ENCODE measurements at regions not wholly inside any gene's neighbourhood (a gene's known extent, or its start where the extent isn't known, plus 50 kb on each side); places are given as distances from the start of the nearest gene placed in this dataset.

DNA sequence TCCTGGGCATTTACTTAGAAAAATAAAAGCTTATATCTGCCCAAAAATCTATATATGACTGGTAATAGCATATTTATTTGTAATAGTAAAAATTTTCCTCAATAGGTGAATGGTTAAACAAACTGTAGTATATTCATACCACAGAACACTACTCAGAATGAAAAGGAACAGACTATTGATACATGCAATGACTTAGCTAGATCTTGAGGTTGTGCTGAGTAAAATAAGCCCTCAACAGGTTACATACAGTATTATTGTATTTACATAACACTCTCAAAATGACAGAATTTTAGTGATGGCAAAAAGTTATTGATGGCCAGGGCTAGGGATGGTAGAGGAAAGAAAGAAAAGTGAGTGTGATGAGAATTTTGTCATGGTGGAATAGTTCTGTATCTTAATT, 178.4 kb downstream of the BMP4 start:
- Mint-ChIP-seq H3K4me3 (no peak overlapping the region), H3K36me3 (no peaks in the 10 kb centered on the region), H3K9me3 (peaks cover 0 to 6% (median 2%) of the 10 kb centered on the region in 7 donors), H3K27ac (no peak overlapping the region), H3K4me1 (no peaks in the 10 kb centered on the region), H3K27me3 (ENCODE audit: low read depth in 3 of 3) (peaks cover 0 to 2% (median 0%) of the 10 kb centered on the region in 3 donors)
- Histone ChIP-seq H3K79me2 (ENCODE audit: insufficient read depth, low read length) (no peaks in the 10 kb centered on the region), H3K4me2 (replicated peaks; ENCODE audit: extremely low read depth, low read length, poor library complexity, severe bottlenecking) (no peak overlapping the region), H3K27me3 (ENCODE audit: control insufficient read depth in 2 of 2, insufficient read depth in 2 of 2, low read length in 2 of 2) (no peaks in the 10 kb centered on the region), H3K36me3 (replicated peaks in 1 of 2; ENCODE audit: control insufficient read depth in 1 of 2, insufficient read depth in 2 of 2, low read length in 2 of 2) (no peaks in the 10 kb centered on the region), H3K27ac (ENCODE audit: low read depth in 1 of 2, low read length in 2 of 2) (no peak overlapping the region), H3K4me3 (replicated peaks in 1 of 3; ENCODE audit: low read depth in 2 of 3, low read length in 3 of 3) (no peak overlapping the region), H2AFZ (ENCODE audit: insufficient read depth, low read depth, low read length, poor library complexity, severe bottlenecking) (no peak overlapping the region), H3K4me1 (ENCODE audit: control insufficient read depth in 1 of 2, insufficient read depth in 2 of 2, low read length in 2 of 2) (no peaks in the 10 kb centered on the region), H4K20me1 (ENCODE audit: insufficient read depth, low read length) (no peaks in the 10 kb centered on the region), H3K9me3 (replicated peaks in 1 of 2; ENCODE audit: control insufficient read depth in 1 of 2, insufficient read depth in 1 of 2, low read length in 2 of 2) (peaks cover 0 to 6% of the 10 kb centered on the region in 2 donors), H3K9ac (ENCODE audit: insufficient read depth, low read length, poor library complexity, severe bottlenecking) (no peak overlapping the region)
- TF ChIP-seq, protein P1, sequence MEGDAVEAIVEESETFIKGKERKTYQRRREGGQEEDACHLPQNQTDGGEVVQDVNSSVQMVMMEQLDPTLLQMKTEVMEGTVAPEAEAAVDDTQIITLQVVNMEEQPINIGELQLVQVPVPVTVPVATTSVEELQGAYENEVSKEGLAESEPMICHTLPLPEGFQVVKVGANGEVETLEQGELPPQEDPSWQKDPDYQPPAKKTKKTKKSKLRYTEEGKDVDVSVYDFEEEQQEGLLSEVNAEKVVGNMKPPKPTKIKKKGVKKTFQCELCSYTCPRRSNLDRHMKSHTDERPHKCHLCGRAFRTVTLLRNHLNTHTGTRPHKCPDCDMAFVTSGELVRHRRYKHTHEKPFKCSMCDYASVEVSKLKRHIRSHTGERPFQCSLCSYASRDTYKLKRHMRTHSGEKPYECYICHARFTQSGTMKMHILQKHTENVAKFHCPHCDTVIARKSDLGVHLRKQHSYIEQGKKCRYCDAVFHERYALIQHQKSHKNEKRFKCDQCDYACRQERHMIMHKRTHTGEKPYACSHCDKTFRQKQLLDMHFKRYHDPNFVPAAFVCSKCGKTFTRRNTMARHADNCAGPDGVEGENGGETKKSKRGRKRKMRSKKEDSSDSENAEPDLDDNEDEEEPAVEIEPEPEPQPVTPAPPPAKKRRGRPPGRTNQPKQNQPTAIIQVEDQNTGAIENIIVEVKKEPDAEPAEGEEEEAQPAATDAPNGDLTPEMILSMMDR (IDR thresholded peaks at IDR 0.05): no peak
- intact Hi-C loops (cut with micrococcal nuclease): no loop called here
- DNase-seq: no peak

DNA sequence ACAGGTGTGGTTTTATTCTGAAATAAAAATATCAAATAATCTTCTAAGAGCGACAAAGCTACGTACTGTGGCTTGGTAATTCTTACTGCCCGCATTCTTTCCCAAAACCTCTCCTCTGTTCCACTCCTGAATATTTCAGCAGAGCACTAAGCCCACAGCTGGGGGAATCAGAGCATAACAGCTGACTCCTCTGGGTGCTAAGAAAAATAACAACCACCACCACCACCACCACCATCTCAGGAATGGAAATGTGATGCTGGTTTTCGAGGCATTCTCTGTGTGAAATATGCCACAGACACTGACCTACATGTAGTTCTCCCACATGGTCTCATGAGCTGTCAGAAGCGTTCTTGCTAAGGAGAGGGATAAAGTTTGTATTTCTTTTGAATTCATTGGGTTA, 183.7 kb downstream of the BMP4 start:
- Histone ChIP-seq H3K4me1 (ENCODE audit: control insufficient read depth in 1 of 2, insufficient read depth in 2 of 2, low read length in 2 of 2) (no peaks in the 10 kb centered on the region), H2AFZ (ENCODE audit: insufficient read depth, low read depth, low read length, poor library complexity, severe bottlenecking) (no peak overlapping the region), H3K79me2 (ENCODE audit: insufficient read depth, low read length) (no peaks in the 10 kb centered on the region), H3K4me3 (replicated peaks in 1 of 3; ENCODE audit: low read depth in 2 of 3, low read length in 3 of 3) (no peak overlapping the region), H3K9ac (ENCODE audit: insufficient read depth, low read length, poor library complexity, severe bottlenecking) (no peak overlapping the region), H3K36me3 (replicated peaks in 1 of 2; ENCODE audit: control insufficient read depth in 1 of 2, insufficient read depth in 2 of 2, low read length in 2 of 2) (no peaks in the 10 kb centered on the region), H3K27ac (ENCODE audit: low read depth in 1 of 2, low read length in 2 of 2) (no peak overlapping the region), H3K9me3 (replicated peaks in 1 of 2; ENCODE audit: control insufficient read depth in 1 of 2, insufficient read depth in 1 of 2, low read length in 2 of 2) (no peaks in the 10 kb centered on the region), H3K4me2 (replicated peaks; ENCODE audit: extremely low read depth, low read length, poor library complexity, severe bottlenecking) (no peak overlapping the region), H4K20me1 (ENCODE audit: insufficient read depth, low read length) (no peaks in the 10 kb centered on the region), H3K27me3 (ENCODE audit: control insufficient read depth in 2 of 2, insufficient read depth in 2 of 2, low read length in 2 of 2) (no peaks in the 10 kb centered on the region)
- Mint-ChIP-seq H3K9me3 (peaks cover 0 to 3% (median 0%) of the 10 kb centered on the region in 7 donors), H3K4me3 (no peak overlapping the region), H3K27me3 (ENCODE audit: low read depth in 3 of 3) (no peaks in the 10 kb centered on the region), H3K4me1 (no peaks in the 10 kb centered on the region), H3K36me3 (no peaks in the 10 kb centered on the region), H3K27ac (no peak overlapping the region)
- TF ChIP-seq, protein P1 (IDR thresholded peaks at IDR 0.05): no peak
- intact Hi-C loops (cut with micrococcal nuclease): no loop called here
- DNase-seq: no peak
- WGBS (ENCODE audit: insufficient coverage): 100% methylated on average over 1 of the region's 5 CpGs

Data from CD14-positive monocyte (primary cell).